ENCODE measurements at regions not wholly inside any gene's neighbourhood (a gene's known extent, or its start where the extent isn't known, plus 50 kb on each side); places are given as distances from the start of the nearest gene placed in this dataset.

- H3F3A ChIP-seq (replicated peaks; ENCODE audit: insufficient read depth), result no peaks in the 10 kb centered on the region
- H3K9me3 ChIP-seq, result no peaks in the 10 kb centered on the region
- H3K27me3 ChIP-seq (ENCODE audit: insufficient read depth), result no peaks in the 10 kb centered on the region
- no peak overlapping the region for H2AFZ ChIP-seq (ENCODE audit: low read depth)
- WGBS (ENCODE audit: low lambda C conversion rate), result 66% methylated on average over 3 of the region's 4 CpGs
- H3K4me2 ChIP-seq, result no peak overlapping the region
- no peak overlapping the region for H3K4me3 ChIP-seq (ENCODE audit: low read depth in 2 of 2, low read length in 1 of 2)
- H3K36me3 ChIP-seq (replicated peaks in 1 of 2; ENCODE audit: control insufficient read depth in 1 of 2, insufficient read depth in 2 of 2, low read length in 1 of 2), result no peaks in the 10 kb centered on the region
- no peak for DNase-seq
- POLR2A ChIA-PET, result no interaction called here
- no peak overlapping the region for H3K27ac ChIP-seq (ENCODE audit: low read depth in 2 of 2, low read length in 1 of 2)
- no peaks in the 10 kb centered on the region for H4K20me1 ChIP-seq (ENCODE audit: insufficient read depth)
- H3K79me2 ChIP-seq (ENCODE audit: insufficient read depth), result no peaks in the 10 kb centered on the region
- no peak overlapping the region for H3K9ac ChIP-seq
- H3K4me1 ChIP-seq (ENCODE audit: control insufficient read depth in 1 of 2, insufficient read depth in 2 of 2, low read depth in 1 of 2, low read length in 1 of 2), result peaks cover 0 to 3% of the 10 kb centered on the region in 2 experiments; a peak in 1 of 4 replicates
- TF ChIP-seq CTCF (IDR thresholded peaks at IDR 0.05) (no peak), USF2 (IDR thresholded peaks at IDR 0.05; ENCODE audit: borderline replicate concordance, low read depth, low read length) (no peak), RAD21 (IDR thresholded peaks at IDR 0.05; ENCODE audit: low read length) (no peak), FOSL2 (IDR thresholded peaks at IDR 0.05; ENCODE audit: borderline replicate concordance, low read depth) (no peak)
- TF ChIP-seq, protein P1, sequence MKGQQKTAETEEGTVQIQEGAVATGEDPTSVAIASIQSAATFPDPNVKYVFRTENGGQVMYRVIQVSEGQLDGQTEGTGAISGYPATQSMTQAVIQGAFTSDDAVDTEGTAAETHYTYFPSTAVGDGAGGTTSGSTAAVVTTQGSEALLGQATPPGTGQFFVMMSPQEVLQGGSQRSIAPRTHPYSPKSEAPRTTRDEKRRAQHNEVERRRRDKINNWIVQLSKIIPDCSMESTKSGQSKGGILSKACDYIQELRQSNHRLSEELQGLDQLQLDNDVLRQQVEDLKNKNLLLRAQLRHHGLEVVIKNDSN (IDR thresholded peaks at IDR 0.05; ENCODE audit: borderline replicate concordance, low read depth), result no peak
- CTCF ChIA-PET, result interaction anchor here (1.2 to 1.5 kb wide), 2 partner anchors 43 to 406 kb away, joined by 4 to 7 read pairs; no protein-coding TSS in a partner anchor
- H3K9me2 ChIP-seq, result no peaks in the 10 kb centered on the region
Measured at GRCh38 chr9:90009447-90009846, 404.6 kb downstream of the GADD45G start.

DNA sequence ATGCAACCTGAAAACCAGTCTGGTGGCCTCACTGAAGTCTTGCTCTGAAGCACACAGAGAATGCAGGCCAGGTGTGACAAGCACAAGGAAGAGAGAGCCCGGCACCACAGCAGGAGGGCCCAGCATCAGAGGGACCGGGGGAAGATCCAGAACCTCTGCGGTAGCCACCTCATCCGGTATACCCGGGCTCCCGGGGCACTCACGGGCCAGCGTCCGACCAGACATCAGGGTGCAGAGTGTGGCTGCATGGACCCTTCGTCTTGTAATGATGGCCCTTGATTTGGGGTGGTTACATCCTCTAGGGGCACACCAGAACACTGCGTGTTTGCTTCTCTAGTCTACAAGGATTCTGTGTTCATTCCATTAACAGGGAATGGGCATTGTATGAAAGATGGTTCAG is 406.0 kb downstream of the GADD45G start:
- H3K79me2 ChIP-seq (ENCODE audit: insufficient read depth), result no peaks in the 10 kb centered on the region
- no peaks in the 10 kb centered on the region for H3K36me3 ChIP-seq (replicated peaks in 1 of 2; ENCODE audit: control insufficient read depth in 1 of 2, insufficient read depth in 2 of 2, low read length in 1 of 2)
- H3F3A ChIP-seq (replicated peaks; ENCODE audit: insufficient read depth), result no peaks in the 10 kb centered on the region
- no peak for TF ChIP-seq FOSL2 (IDR thresholded peaks at IDR 0.05; ENCODE audit: borderline replicate concordance, low read depth)
- TF ChIP-seq RCOR1 (IDR thresholded peaks at IDR 0.05; ENCODE audit: low read length), result no peak
- TF ChIP-seq CTCF (IDR thresholded peaks at IDR 0.05), result no peak
- TF ChIP-seq SMC3 (IDR thresholded peaks at IDR 0.05; ENCODE audit: low read depth, low read length), result no peak
- no peak for TF ChIP-seq GATA2 (CRISPR knock-in tag; IDR thresholded peaks at IDR 0.05)
- no peak for TF ChIP-seq MEF2A (IDR thresholded peaks at IDR 0.05; ENCODE audit: borderline replicate concordance, low read depth)
- no peak for TF ChIP-seq CHD2 (IDR thresholded peaks at IDR 0.05; ENCODE audit: low read length, partially characterized antibody)
- TF ChIP-seq, protein P2, sequence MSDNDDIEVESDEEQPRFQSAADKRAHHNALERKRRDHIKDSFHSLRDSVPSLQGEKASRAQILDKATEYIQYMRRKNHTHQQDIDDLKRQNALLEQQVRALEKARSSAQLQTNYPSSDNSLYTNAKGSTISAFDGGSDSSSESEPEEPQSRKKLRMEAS (IDR thresholded peaks at IDR 0.05; ENCODE audit: low read depth), result no peak
- no peak for TF ChIP-seq RXRA (IDR thresholded peaks at IDR 0.05; ENCODE audit: borderline replicate concordance, low read depth)
- TF ChIP-seq EZH2phosphoT487 (IDR thresholded peaks at IDR 0.05; ENCODE audit: borderline replicate concordance, low read depth), result no peak
- no peak for TF ChIP-seq JUND (IDR thresholded peaks at IDR 0.05)
- TF ChIP-seq, protein P3, sequence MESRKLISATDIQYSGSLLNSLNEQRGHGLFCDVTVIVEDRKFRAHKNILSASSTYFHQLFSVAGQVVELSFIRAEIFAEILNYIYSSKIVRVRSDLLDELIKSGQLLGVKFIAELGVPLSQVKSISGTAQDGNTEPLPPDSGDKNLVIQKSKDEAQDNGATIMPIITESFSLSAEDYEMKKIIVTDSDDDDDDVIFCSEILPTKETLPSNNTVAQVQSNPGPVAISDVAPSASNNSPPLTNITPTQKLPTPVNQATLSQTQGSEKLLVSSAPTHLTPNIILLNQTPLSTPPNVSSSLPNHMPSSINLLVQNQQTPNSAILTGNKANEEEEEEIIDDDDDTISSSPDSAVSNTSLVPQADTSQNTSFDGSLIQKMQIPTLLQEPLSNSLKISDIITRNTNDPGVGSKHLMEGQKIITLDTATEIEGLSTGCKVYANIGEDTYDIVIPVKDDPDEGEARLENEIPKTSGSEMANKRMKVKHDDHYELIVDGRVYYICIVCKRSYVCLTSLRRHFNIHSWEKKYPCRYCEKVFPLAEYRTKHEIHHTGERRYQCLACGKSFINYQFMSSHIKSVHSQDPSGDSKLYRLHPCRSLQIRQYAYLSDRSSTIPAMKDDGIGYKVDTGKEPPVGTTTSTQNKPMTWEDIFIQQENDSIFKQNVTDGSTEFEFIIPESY (IDR thresholded peaks at IDR 0.05; ENCODE audit: borderline replicate concordance, low read depth), result no peak
- no peak for TF ChIP-seq GABPA (IDR thresholded peaks at IDR 0.05; ENCODE audit: low read depth)
- TF ChIP-seq USF2 (IDR thresholded peaks at IDR 0.05; ENCODE audit: borderline replicate concordance, low read depth, low read length), result no peak
- no peak for TF ChIP-seq FOXM1 (IDR thresholded peaks at IDR 0.05; ENCODE audit: low read depth)
- ChIA-PET CTCF (interaction anchor here (1.5 to 1.9 kb wide), 2 partner anchors 11 to 42 kb away, joined by 3 to 4 read pairs; no protein-coding TSS in a partner anchor), POLR2A (no interaction called here)
- H2AFZ ChIP-seq (ENCODE audit: low read depth), result no peak overlapping the region
- no peaks in the 10 kb centered on the region for H3K9me2 ChIP-seq
- DNase-seq, result no peak
- H3K4me3 ChIP-seq (ENCODE audit: low read depth in 2 of 2, low read length in 1 of 2), result no peak overlapping the region
- H3K27ac ChIP-seq (ENCODE audit: low read depth in 2 of 2, low read length in 1 of 2), result no peak overlapping the region
- 27% methylated on average over 2 of the region's 11 CpGs for WGBS (ENCODE audit: low lambda C conversion rate)
- peaks cover 0 to 3% of the 10 kb centered on the region in 2 experiments; a peak in 1 of 4 replicates for H3K4me1 ChIP-seq (ENCODE audit: control insufficient read depth in 1 of 2, insufficient read depth in 2 of 2, low read depth in 1 of 2, low read length in 1 of 2)
- no peaks in the 10 kb centered on the region for H3K9me3 ChIP-seq
- H3K4me2 ChIP-seq, result no peak overlapping the region
- H3K27me3 ChIP-seq (ENCODE audit: insufficient read depth), result no peaks in the 10 kb centered on the region
- no peak overlapping the region for H3K9ac ChIP-seq
- H4K20me1 ChIP-seq (ENCODE audit: insufficient read depth), result no peaks in the 10 kb centered on the region

Data from SK-N-SH (cell line).